KBM-7 (cell line): ENCODE measurements at regions not wholly inside any gene's neighbourhood (a gene's known extent, or its start where the extent isn't known, plus 50 kb on each side); places are given as distances from the start of the nearest gene placed in this dataset.

Experiments
- DNase-seq: peaks from one replicate; pipeline ENCODE4 v3.0.0-alpha.2; 2015
- in situ Hi-C: fragments of 300-500 bp; cut with MboI; formaldehyde crosslinking; loops from 2 replicates; pipeline ENCODE4 v1.14.3; 2020; ENCODE audit warnings: low sequenced_read_pairs, low pct_unique_long_range_greater_than_20kb, mixed read lengths

GRCh38 chr14:94717808-94718207 lies 52.1 kb downstream of the GSC start:
- no peak for DNase-seq
- in situ Hi-C loops = no loop called here

- in situ Hi-C loops = no loop called here
- DNase-seq = no peak
Observed at GRCh38 chr14:94716976-94717375, 52.9 kb downstream of the GSC start.

GRCh38 chr14:94713115-94713514 lies 56.8 kb downstream of the GSC start:
- DNase-seq = no peak
- in situ Hi-C loops = no loop called here

- in situ Hi-C loops = no loop called here
- DNase-seq = no peak
Observed at GRCh38 chr14:94710731-94711130, 59.2 kb downstream of the GSC start.

GRCh38 chr14:94707494-94707893 lies 62.4 kb downstream of the GSC start:
- in situ Hi-C loops = no loop called here
- DNase-seq = no peak

GRCh38 chr14:94706133-94706532 lies 63.8 kb downstream of the GSC start:
- in situ Hi-C loops = no loop called here
- DNase-seq = no peak

GRCh38 chr14:94702629-94703028 lies 67.3 kb downstream of the GSC start:
- no peak for DNase-seq
- in situ Hi-C loops = no loop called here

- in situ Hi-C loops = no loop called here
Observed at GRCh38 chr14:94701861-94702370, 68.0 kb downstream of the GSC start.

GRCh38 chr14:94700336-94700735 lies 69.6 kb downstream of the GSC start:
- no peak for DNase-seq
- in situ Hi-C loops = no loop called here

More at GRCh38 chr14:94701861-94702370, 68.0 kb downstream of the GSC start:
- DNase-seq = no peak

GRCh38 chr14:94699831-94700230 lies 70.1 kb downstream of the GSC start:
- in situ Hi-C loops = no loop called here
- DNase-seq = no peak

GRCh38 chr14:94697773-94698556 lies 71.9 kb downstream of the GSC start:
- no peak for DNase-seq

GRCh38 chr14:94696518-94696917 lies 73.4 kb downstream of the GSC start:
- no peak for DNase-seq
- in situ Hi-C loops = no loop called here

More at GRCh38 chr14:94697773-94698556, 71.9 kb downstream of the GSC start:
- in situ Hi-C loops = no loop called here

- no peak for DNase-seq
- in situ Hi-C loops = no loop called here
Observed at GRCh38 chr14:94695231-94695630, 74.7 kb downstream of the GSC start.

- no peak for DNase-seq
- in situ Hi-C loops = no loop called here
Observed at GRCh38 chr14:94691660-94692034, 78.3 kb downstream of the GSC start.

GRCh38 chr14:94690896-94691659 lies 78.8 kb downstream of the GSC start:
- in situ Hi-C loops = no loop called here
- DNase-seq = no peak

GRCh38 chr14:94690486-94690885 lies 78.3 kb downstream of the SERPINA3 start:
- in situ Hi-C loops = no loop called here
- DNase-seq = no peak

- in situ Hi-C loops = no loop called here
- DNase-seq = no peak
Observed at GRCh38 chr14:94689985-94690400, 77.8 kb downstream of the SERPINA3 start.

- peak; percentile 71 for DNase-seq
- in situ Hi-C loops = no loop called here
Observed at GRCh38 chr14:94689218-94689984, 77.2 kb downstream of the SERPINA3 start.

GRCh38 chr14:94686511-94687160 lies 74.4 kb downstream of the SERPINA3 start:
- in situ Hi-C loops = no loop called here
- no peak for DNase-seq
